ENCODE measurements at regions not wholly inside any gene's neighbourhood (a gene's known extent, or its start where the extent isn't known, plus 50 kb on each side); places are given as distances from the start of the nearest gene placed in this dataset.

- no peaks in the 10 kb centered on the region for H3K36me3 ChIP-seq (replicated peaks)
- in situ Hi-C loops (cut with HindIII; ENCODE audit: low pct_ligation_motif_present, low sequenced_read_pairs): no loop called here
- no peaks in the 10 kb centered on the region for H3K27me3 ChIP-seq (replicated peaks)
- no peak overlapping the region for H3K4me3 ChIP-seq (ENCODE audit: low read depth, low read length)
- H3K27ac ChIP-seq: no peak overlapping the region
- DNase-seq: no peak
- no peak for TF ChIP-seq CTCF (IDR thresholded peaks at IDR 0.05; ENCODE audit: low read depth, low read length, missing control alignments)
Observed at GRCh38 chr2:116832148-116832547, 982.3 kb upstream of the DDX18 start.

GRCh38 chr2:116833052-116833451 is 981.4 kb upstream of the DDX18 start:
- Histone ChIP-seq H3K36me3 (replicated peaks) (no peaks in the 10 kb centered on the region), H3K27ac (no peak overlapping the region), H3K27me3 (replicated peaks) (no peaks in the 10 kb centered on the region), H3K4me3 (ENCODE audit: low read depth, low read length) (no peak overlapping the region)
- in situ Hi-C loops (cut with HindIII; ENCODE audit: low pct_ligation_motif_present, low sequenced_read_pairs): no loop called here
- TF ChIP-seq CTCF (IDR thresholded peaks at IDR 0.05; ENCODE audit: low read depth, low read length, missing control alignments): no peak
- DNase-seq: no peak

GRCh38 chr2:116842164-116842563 is 972.3 kb upstream of the DDX18 start:
- no peaks in the 10 kb centered on the region for H3K27me3 ChIP-seq (replicated peaks)
- in situ Hi-C loops (cut with HindIII; ENCODE audit: low pct_ligation_motif_present, low sequenced_read_pairs): no loop called here
- TF ChIP-seq CTCF (IDR thresholded peaks at IDR 0.05; ENCODE audit: low read depth, low read length, missing control alignments): no peak
- no peak for DNase-seq
- no peak overlapping the region for H3K27ac ChIP-seq
- no peaks in the 10 kb centered on the region for H3K36me3 ChIP-seq (replicated peaks)
- no peak overlapping the region for H3K4me3 ChIP-seq (ENCODE audit: low read depth, low read length)

GRCh38 chr2:116859708-116860107 is 954.8 kb upstream of the DDX18 start:
- no peak overlapping the region for H3K4me3 ChIP-seq (ENCODE audit: low read depth, low read length)
- TF ChIP-seq CTCF (IDR thresholded peaks at IDR 0.05; ENCODE audit: low read depth, low read length, missing control alignments): no peak
- DNase-seq: no peak
- H3K36me3 ChIP-seq (replicated peaks): no peaks in the 10 kb centered on the region
- in situ Hi-C loops (cut with HindIII; ENCODE audit: low pct_ligation_motif_present, low sequenced_read_pairs): no loop called here
- no peak overlapping the region for H3K27ac ChIP-seq
- H3K27me3 ChIP-seq (replicated peaks): no peaks in the 10 kb centered on the region

GRCh38 chr2:116874021-116874420 is 940.5 kb upstream of the DDX18 start:
- no peak for TF ChIP-seq CTCF (IDR thresholded peaks at IDR 0.05; ENCODE audit: low read depth, low read length, missing control alignments)
- no peak overlapping the region for H3K4me3 ChIP-seq (ENCODE audit: low read depth, low read length)
- in situ Hi-C loops (cut with HindIII; ENCODE audit: low pct_ligation_motif_present, low sequenced_read_pairs): no loop called here
- no peak for DNase-seq
- H3K27ac ChIP-seq: no peak overlapping the region
- H3K36me3 ChIP-seq (replicated peaks): no peaks in the 10 kb centered on the region
- no peaks in the 10 kb centered on the region for H3K27me3 ChIP-seq (replicated peaks)

GRCh38 chr2:116877274-116877673 is 937.2 kb upstream of the DDX18 start:
- no peaks in the 10 kb centered on the region for H3K36me3 ChIP-seq (replicated peaks)
- H3K4me3 ChIP-seq (ENCODE audit: low read depth, low read length): no peak overlapping the region
- no peak overlapping the region for H3K27ac ChIP-seq
- DNase-seq: no peak
- H3K27me3 ChIP-seq (replicated peaks): no peaks in the 10 kb centered on the region
- TF ChIP-seq CTCF (IDR thresholded peaks at IDR 0.05; ENCODE audit: low read depth, low read length, missing control alignments): no peak
- in situ Hi-C loops (cut with HindIII; ENCODE audit: low pct_ligation_motif_present, low sequenced_read_pairs): no loop called here

Data from brain microvascular endothelial cell (primary cell).